PC-9 (cell line): ENCODE measurements at regions not wholly inside any gene's neighbourhood (a gene's known extent, or its start where the extent isn't known, plus 50 kb on each side); places are given as distances from the start of the nearest gene placed in this dataset.

Experiments used
- CTCF ChIP-seq: fragments of 200-600 bp; sonication (generic); conservative IDR thresholded peaks from 2 replicates; pipeline ENCODE4 v1.6.1; 2017; ENCODE audit warnings: mixed run types, antibody characterized with exemption, mild to moderate bottlenecking, moderate library complexity
- EZH2 ChIP-seq: fragments of 200-600 bp; sonication (generic); IDR thresholded peaks from 2 replicates; pipeline ENCODE4 v1.8.0; 2017; ENCODE audit warnings: antibody characterized with exemption, low read depth

- TF ChIP-seq CTCF (no peak), EZH2 (no peak)
These were observed 293.7 kb upstream of the RIMS1 start for GRCh38 chr6:71592643-71593042.
